NCI-H1105 treated with DMSO at 0.1 percent for 48 hours (cell line): ENCODE measurements at regions not wholly inside any gene's neighbourhood (a gene's known extent, or its start where the extent isn't known, plus 50 kb on each side); places are given as distances from the start of the nearest gene placed in this dataset.

Experiments
- DNase-seq: peaks from one replicate; lab custom pipeline; 2025; lab: John Stamatoyannopoulos, UW

DNA sequence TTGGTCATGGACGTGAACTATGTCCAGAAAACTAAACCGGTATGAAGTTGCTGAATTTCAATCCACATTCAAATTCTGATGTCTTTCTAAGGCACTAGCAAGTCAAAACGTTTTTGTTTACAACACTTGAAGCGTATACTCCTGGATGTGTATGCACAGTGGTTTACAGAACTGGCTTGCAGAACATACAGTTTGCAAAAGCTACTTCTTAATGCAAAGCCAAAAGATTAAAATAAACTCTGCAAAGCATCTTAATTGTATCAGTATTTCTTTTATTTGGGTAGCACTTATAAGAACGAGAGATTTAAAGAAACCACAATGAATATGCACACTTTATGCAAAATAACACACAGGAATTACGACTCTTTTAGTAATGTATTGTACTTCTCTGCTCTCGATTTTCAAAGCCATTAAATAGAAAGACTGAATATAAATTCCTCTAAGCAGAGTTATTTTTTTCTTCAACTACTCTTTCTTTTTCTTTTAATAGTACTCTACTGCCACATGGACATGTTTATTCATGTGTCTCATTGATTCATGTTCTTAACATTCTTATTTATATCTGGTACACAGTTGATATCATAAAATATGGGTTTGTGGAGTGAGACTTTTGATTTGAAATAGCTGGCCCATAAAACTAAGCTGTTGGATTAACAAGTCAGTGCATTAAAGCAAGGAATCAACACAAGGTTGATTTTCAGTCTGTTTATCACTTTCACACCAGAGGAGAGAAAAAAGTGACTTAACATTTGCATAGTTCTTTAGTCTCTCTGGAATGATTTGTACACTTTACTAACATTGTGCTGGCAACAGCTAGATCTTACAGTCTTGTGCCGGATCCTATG is 189.4 kb upstream of the STEAP4 start:
- no peak for DNase-seq

DNA sequence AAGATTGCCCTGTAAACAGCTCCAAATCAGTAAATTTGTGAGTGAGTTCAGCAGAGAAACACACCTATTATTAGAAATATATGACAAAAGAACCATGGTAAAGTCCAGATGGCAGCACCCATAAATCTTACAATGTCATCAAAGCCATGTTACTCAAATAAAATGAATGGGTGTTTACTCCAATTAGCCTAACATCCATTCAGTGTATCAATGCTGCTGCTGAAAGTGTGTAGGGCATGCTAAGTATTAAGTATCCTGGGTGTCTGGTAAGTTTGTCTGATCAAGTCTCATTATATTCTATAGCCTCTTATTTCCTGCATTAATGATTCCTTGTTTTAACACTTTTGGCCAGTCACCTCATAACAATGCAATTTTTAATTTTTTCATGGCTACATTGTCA is 185.5 kb upstream of the STEAP4 start:
- peak; percentile 90 for DNase-seq

DNA sequence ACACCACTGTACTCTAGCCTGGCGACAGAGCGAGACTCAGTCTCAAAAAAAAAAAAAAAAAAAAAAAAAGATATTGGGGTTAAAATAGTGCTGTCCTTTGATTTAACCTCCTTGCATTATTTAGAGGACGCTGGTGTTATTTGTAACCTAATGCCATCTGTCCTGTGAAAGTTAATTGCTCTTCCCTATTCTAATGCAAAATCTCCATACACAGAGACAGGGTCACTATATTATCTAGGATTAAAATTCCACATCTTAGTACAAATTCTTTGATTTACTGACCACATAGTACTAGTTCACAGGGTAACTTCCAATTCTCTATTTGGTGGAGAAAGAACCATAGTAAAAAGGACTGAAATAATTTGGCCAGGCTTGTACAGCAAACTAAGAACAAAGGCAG is 184.2 kb upstream of the STEAP4 start:
- DNase-seq = no peak

DNA sequence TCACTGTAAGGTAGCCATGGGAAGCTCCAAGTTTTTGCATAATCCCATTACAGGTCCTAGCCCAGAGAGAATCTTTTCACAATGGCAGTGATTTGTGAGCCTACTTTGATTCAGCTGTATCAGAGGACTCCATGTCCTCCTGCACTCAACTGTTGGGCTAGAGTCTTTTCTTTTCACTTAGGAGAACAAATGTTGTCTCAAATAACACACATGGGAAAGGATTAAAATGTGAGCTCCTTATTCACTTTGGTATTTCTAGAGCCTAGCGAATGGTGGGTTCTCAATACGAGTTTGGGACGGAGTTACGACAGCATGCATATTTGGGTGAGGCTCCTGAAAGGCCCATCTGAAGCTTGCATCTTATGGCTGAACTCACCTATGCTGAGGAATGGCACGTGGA is 183.5 kb upstream of the STEAP4 start:
- no peak for DNase-seq

DNA sequence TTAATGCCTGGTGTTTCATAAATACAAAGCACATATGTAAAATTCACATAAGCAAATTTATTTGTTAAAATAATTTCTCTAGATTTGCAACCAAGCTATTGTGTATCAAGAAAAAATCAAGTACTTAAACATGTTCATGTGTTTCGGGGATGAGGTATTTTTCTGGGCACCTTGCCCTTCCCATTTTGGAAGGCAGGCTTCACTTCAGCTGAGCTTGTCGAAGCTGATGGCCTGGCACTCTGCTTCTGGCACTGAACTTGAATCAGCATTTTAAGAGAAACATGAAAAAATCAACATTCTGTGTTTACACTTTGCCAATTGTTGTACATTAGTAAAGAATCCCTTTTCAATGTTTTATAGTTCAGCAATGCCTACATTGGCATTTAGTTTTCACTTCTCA is 179.1 kb upstream of the STEAP4 start:
- no peak for DNase-seq

DNA sequence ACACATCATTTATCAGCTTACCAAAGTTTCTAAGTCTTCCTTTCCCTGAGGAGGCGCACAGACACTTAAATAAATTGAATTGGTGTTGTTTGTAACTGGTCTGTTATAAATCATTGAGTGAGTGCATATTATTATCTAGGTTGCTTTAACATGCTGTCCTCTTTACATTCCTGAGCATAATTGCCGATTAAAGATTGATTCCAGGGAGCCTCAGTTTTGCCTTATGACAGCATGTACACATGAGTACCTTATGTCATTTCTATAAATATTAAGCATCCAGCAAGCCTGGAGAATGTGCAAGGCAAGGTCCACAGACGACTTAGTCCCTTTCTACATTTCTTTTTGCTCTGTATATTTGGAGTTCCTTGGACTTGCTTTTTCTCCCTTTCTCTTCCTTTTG is 177.9 kb upstream of the STEAP4 start:
- no peak for DNase-seq

DNA sequence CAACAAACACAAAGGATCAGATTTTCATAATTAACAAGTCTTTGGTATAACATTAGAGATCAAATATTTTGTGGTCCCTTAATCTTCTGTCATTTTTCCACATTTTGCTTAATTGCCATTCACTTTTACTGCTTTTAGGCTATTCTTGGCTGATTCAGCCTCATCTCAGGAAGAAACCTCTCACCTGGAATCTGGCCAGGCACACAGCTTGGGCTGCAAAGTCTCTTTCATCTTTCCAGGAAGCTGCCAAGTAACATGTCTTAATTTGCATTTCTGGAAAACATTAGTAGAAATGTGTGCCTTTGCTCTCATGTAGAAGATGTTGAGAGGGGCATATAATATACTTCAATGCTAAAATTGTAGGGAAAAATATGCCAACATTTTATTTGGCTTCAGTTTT is 174.2 kb upstream of the STEAP4 start:
- DNase-seq = peak; percentile 55

DNA sequence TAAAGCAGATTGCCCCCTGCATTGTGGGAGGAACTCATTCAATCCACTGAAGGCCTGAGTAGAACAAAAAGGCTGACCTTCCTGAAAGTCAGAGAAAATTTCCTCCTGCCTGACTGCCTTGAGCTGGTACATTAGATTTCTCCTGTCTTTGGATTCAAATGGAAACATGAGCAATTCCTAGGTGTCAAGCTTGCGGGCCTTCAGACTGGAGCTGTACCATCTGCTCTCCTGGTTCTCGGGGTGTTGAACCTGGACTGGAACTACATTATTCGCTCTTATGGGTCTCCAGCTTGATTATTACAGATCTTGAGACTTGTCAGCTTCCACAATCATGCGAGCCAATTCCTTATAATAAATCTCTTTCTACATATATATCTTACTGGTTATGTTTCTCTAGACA is 173.6 kb upstream of the STEAP4 start:
- DNase-seq = no peak

DNA sequence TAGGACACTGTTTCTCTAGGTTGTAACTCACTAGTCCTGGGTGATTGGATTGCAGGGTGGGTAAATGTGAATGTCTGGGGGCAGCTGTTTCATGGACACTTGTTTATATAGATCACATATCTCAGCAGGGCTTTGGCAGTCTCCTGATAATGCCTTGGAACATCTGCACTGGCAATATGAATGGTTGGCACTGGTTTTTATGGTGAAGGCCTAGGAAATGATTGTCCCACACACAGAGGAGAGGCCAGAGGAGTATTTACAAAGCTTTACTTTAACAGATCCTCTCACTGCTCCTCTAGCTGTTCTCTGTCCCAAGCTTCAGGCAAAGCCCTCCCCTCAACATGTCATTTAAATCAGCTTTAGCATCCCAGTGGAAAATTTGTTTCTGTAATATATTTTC is 171.3 kb upstream of the STEAP4 start:
- DNase-seq = no peak

DNA sequence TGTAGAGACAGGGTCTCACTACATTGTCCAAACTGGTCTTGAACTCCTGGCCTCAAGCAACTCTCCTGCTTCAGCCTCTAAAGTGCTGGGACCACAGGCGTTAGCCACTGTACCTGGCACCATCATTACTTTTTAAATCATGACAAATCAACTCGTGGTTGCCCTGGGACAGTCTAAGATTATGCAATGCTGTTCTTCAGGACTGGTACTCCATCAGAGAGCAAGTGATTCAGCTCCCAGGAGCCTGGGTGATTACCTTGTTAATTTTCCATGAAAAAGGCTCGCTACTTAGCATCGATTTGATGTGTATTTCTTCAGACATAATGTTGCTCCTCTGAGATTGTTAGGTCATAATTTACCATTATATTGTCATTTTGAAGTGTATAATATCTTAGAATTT is 158.9 kb upstream of the STEAP4 start:
- no peak for DNase-seq

DNA sequence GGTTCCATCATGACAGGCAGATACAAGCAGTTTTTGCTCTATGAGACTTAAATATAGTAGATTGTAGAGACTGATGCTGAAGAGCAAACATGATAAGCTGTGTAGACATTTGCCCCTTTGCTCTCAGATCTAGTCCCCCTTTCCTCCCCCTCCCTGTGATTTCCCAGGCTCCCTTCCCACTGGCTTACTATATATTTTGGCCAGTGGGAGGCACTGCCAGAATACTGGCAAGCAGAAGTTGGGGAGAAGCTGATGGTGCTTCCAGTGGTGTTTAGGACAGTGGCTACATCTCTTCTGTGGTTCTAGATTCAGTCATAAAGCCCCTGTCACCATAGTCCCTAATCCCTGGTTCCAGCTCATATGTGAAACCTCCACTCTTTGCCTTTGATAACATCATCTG is 156.1 kb upstream of the STEAP4 start:
- DNase-seq = no peak

DNA sequence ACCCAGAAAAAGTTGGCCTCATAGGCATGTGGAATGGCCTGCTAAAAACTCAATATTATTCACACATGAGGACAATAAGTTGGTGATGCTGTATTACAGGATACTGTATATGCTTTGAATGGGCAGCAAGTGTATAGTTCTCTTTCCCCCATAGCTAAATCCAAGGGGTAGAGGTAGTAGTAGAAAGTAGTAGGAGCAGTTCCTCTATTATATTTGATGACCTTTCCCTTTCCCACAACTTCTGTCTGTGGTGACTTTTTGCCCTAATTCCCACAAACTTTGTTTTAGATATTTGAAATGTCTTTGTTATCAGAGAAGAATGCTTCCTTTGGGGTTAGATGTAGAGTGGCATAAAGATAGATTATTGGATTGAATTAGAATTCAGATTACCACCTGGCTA is 154.0 kb upstream of the STEAP4 start:
- DNase-seq = no peak

DNA sequence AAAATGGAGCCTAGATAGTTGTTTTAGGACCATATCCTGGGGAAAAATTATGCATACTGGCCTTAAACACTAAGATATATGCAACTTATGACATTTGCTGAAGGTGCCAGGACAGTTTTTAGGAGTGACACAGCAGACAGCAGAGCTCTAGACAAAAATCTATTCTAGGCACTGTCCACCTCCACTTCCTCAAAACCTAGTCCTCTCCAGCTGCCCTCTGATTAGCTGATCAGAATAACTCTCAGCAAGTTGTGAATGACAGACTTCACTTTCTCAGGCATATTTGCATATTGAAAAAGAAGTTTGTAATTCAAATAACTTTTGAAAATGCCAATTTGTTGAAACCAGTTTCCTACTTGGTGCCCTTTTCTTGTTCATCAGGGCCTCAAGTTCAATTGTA is 152.3 kb upstream of the STEAP4 start:
- no peak for DNase-seq

DNA sequence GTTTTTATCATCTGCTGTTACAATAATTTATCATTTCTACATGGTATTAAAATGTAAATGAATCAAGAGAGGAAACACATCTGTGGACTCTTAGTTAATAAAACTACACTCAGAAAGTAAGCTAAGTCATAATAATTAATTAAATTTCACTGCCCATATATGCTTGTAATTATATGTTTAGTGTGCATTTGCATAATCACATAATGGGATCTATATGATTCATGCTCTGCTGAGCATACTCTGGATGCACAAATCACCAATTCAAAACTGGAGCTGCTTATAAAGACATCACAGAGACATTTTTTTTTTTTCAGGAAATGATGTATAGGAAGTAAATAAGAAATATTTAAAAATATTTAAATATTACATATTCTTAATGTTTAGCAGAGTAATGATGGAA is 151.6 kb upstream of the STEAP4 start:
- DNase-seq = peak; percentile 30

DNA sequence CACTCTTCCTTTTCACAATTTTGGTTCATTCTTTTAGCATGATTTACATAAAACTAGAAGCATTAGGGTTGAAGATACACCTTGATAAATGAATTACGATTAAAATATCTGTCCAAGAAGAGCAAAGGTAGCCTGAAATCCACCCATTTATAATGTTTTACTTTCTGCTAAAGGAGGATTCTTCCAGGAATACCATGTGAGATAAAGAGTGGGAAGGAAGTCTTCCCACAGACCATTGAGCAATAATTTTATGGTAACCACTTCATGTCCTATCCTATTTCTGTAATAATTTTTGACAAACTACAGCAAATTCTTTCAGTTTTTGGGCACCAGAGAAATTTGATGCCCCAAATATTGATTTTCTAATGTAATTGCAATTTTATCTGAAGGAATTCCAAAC is 150.6 kb upstream of the STEAP4 start:
- no peak for DNase-seq

DNA sequence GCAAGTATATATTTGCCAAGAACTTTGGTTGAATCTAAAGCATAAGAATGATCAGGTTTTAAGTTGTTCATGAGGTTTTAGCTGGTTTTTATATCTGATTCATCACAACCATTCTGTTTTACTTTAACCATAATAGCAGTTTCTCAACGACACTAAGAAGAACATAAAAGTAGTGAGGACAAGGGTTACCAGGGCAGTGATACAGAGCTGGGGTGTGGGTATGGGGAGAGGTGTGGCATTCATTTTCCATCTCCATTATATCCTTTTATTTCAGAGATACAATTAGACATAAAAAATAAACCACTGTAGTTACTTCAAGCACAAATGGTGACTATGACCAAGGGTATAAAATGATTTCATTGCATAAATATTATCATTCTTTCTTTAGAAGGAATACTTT is 149.8 kb upstream of the STEAP4 start:
- DNase-seq = no peak

DNA sequence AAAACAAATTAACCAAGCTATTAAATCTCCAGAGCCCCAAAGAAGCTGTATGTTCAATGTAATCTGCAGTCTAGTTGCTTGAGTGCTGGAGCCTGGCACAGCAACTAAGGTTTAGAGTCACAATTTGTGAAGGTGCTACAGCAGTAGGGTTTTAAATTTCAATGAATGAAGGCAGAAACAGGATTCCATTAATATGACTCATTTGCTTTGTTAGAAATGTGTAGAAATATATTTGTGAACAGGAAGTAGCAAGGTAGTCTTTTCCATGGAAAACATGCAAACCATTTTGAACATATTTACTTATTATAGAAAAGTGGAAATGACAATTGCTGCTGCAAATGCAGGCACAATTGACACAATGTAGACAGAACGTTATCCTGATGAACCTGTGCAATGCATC is 149.0 kb upstream of the STEAP4 start:
- DNase-seq = no peak

DNA sequence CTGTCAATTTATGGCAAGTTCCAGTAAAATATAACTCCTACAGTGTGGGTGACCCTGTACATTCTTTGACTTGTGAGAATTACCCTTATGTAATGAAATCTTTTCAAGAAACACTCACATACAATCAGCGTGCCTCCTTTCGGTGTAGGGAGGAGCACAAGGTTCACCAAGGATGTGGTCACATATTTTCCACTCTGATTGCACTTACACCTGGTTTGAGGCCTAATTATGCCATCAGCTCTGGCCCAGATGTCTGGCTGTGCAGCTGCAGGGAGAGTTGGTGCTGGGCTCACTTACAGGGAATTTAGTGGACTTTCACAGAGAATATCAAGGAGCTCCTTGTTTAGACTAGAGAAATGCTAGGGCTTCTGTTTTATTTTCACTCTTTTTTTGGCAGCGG is 146.0 kb upstream of the STEAP4 start:
- DNase-seq = peak; percentile 10

DNA sequence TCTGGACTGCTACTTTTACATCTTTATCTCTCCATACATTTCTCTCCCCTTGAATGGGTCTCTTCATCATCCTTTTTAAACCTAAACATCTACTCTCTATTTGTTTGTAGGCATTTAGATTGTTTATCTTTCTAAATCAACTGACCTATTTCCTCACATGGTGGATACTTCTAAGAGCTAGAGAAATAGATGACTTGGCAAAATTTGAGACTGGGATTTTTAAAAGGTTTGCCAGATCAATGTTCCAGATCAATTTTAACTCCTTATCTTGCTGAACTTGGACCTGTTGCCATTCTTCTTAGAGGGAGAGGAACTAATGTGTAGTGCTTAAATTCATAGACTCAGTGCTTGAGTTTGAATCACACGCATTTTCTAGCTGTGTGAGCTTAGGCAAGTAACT is 144.2 kb upstream of the STEAP4 start:
- no peak for DNase-seq

DNA sequence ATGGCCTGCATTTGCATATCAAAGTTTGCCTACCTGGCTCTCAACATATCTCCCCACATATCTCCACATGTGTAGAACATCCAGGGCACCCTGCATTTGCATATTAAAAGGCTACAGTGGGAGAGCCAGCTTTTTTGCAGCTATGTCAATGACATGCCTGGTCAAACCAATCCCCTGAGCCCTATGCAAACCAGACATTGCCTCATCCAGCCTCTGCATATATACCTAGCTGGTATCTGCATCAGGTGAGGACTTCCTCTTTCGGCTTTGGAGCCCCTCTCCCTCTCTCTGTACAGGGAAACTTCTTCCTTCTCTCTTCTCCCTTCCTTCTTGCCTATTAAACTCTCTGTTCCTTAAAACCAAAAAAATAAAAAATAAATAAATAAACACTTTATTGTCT is 142.7 kb upstream of the STEAP4 start:
- DNase-seq = no peak

DNA sequence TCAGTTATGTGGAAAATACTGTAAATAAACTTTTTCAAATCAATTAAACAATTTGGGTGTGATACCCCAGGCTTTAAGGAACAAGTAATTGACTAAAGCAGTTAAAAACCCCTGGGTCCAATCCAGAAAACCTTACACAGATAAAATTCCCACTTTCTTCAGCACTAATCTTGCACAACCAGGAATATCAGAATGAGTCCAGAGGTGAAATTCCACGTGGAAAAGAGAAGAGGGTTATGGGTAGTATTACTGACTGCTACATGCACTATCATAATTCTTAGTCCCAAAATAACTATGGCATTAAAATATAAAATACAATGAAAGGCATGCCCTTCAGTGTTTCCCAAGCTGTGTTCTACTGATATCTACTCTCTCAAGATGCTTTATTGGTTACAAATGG is 135.7 kb upstream of the STEAP4 start:
- DNase-seq = no peak

DNA sequence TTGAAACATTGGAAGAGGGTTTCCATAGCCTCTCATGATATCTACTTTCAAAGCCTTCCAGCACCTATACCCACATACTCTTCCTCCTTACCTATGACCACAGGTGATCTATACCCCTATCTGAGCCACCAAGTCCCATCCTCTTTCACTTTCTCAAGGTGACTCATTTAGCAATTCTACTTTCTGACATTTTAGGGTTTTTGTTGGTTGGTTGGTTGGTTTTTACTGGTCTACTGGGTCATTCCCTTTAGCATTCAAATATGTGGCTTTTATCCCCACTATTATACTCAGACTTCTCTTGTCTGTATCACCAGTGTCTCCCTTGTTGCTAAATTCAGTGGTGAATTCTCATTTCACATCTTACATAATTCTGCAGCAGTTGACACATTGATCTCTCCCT is 130.4 kb upstream of the STEAP4 start:
- DNase-seq = no peak

DNA sequence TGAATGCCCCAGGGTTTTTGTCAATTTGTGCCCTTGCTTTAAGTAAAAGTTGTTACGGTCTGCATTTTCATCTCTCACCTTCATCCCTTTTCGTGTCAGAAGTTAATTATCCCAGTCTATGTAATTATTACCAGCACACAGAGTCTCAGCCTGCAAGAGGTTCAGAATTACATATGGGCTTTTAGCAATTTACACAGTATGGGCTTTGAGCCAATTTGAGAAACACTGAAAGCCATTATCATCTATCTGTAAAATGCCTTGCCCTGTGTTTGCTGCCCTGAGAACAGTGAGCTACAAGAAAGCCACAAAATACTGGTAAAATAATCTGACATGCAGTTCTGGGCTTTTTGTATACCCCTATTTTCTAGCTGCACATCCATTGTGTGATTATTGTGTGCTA is 125.6 kb upstream of the STEAP4 start:
- peak; percentile 95 for DNase-seq

DNA sequence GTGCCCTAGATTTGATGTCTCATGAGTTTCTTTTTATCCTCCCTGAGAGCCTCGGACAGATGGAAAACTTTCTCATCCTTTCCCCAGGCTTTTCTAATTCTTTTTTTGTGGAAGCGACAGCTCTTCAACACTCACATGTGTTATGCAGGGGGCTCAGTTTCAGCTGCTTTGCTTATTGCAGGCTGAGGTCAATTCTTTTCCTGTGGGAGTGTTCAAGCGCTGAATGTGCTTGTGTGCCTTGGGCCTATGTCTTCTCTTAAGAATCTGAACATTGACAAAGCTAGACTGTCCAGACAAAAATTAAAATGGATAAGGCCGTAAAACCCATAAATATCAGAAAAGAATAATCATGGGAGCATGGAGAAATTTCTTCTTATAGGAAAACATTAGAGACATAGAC is 125.2 kb upstream of the STEAP4 start:
- DNase-seq = no peak

DNA sequence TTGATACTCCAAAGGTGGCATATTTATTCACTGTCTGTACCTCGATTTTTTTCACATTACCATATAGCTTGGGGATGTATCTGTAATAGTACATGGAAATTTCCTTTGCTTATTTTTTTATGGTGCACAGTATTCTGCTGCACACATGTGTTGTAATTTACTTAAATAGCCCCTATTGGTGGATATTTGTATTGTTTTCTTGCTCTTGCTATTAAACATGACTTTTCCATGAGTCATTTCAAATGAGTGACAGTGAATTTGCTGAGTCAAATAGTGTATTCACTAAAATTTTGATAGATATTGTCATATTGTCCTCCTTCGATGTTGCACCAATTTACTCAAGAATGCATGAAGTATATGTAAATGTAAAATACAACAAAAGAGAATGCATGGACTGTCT is 122.7 kb upstream of the STEAP4 start:
- DNase-seq = no peak
